ENCODE measurements at regions not wholly inside any gene's neighbourhood (a gene's known extent, or its start where the extent isn't known, plus 50 kb on each side); places are given as distances from the start of the nearest gene placed in this dataset.
"Not testable (repeated sequence)": the region's sequence is repeated elsewhere in the genome, so short reads cannot be mapped to it uniquely, and the experiment has no call there.

GRCh38 chr16:13385156-13386040, 484.0 kb downstream of the SHISA9 start:
- not testable (repeated sequence) for TF ChIP-seq CTCF, POLR2A (IDR thresholded peaks at IDR 0.05)
